ENCODE measurements at regions not wholly inside any gene's neighbourhood (a gene's known extent, or its start where the extent isn't known, plus 50 kb on each side); places are given as distances from the start of the nearest gene placed in this dataset.

DNA sequence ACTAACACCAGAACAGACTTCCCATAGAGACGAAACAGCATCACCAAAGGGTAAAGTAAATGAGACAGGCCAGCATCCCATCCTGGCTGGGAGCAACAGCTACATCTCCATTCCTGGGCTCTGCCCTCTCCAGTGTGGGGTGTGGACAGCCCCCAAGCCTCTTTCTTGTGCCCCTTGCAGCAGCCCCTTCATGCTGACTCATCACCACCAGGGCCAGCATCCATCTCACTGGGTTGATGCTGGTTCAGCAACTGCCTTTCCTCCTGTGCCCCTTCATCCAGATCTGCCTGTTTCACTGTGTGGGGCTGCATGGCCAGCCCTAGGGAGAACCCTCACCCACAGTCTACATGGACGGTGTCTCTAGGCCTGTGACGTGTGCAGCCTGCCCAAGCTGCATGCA, 569.1 kb upstream of the TBX3 start:
- DNase-seq (no peak), ATAC-seq (no peak)
- Histone ChIP-seq H3F3A (ENCODE audit: low read length, unreplicated experiment) (no peaks in the 10 kb centered on the region), H3K79me2 (ENCODE audit: low read length) (no peaks in the 10 kb centered on the region), H3K36me3 (ENCODE audit: low read depth, low read length) (no peaks in the 10 kb centered on the region), H3K27ac (ENCODE audit: low read length) (no peak overlapping the region), H3K9ac (ENCODE audit: low read length) (no peak overlapping the region), H3K9me2 (replicated peaks; ENCODE audit: low read length) (no peaks in the 10 kb centered on the region), H3K4me2 (ENCODE audit: low read length) (no peak overlapping the region), H3K9me3 (ENCODE audit: low read length) (no peaks in the 10 kb centered on the region), H3K4me3 (ENCODE audit: low read length) (no peak overlapping the region), H4K20me1 (ENCODE audit: low read length) (no peaks in the 10 kb centered on the region), H3K4me1 (ENCODE audit: insufficient read depth, low read length) (peaks cover 8% of the 10 kb centered on the region), H2AFZ (ENCODE audit: low read length) (no peak overlapping the region), H3K27me3 (ENCODE audit: low read length) (no peaks in the 10 kb centered on the region)
- ChIA-PET CTCF (no interaction called here), POLR2A (ENCODE audit: unreplicated experiment) (no interaction called here)
- BruUV-seq (replicated peaks): no TSS peak
- intact Hi-C loops (cut with micrococcal nuclease): no loop called here
- TF ChIP-seq EZH2phosphoT487 (IDR thresholded peaks at IDR 0.05; ENCODE audit: borderline replicate concordance, low read length): no peak
- TF ChIP-seq EZH2 (IDR thresholded peaks at IDR 0.05; ENCODE audit: low read length, unreplicated experiment): no peak
- TF ChIP-seq, protein P1, sequence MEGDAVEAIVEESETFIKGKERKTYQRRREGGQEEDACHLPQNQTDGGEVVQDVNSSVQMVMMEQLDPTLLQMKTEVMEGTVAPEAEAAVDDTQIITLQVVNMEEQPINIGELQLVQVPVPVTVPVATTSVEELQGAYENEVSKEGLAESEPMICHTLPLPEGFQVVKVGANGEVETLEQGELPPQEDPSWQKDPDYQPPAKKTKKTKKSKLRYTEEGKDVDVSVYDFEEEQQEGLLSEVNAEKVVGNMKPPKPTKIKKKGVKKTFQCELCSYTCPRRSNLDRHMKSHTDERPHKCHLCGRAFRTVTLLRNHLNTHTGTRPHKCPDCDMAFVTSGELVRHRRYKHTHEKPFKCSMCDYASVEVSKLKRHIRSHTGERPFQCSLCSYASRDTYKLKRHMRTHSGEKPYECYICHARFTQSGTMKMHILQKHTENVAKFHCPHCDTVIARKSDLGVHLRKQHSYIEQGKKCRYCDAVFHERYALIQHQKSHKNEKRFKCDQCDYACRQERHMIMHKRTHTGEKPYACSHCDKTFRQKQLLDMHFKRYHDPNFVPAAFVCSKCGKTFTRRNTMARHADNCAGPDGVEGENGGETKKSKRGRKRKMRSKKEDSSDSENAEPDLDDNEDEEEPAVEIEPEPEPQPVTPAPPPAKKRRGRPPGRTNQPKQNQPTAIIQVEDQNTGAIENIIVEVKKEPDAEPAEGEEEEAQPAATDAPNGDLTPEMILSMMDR (conservative IDR thresholded peaks at IDR 0.05; ENCODE audit: low read depth, low read length): no peak

DNA sequence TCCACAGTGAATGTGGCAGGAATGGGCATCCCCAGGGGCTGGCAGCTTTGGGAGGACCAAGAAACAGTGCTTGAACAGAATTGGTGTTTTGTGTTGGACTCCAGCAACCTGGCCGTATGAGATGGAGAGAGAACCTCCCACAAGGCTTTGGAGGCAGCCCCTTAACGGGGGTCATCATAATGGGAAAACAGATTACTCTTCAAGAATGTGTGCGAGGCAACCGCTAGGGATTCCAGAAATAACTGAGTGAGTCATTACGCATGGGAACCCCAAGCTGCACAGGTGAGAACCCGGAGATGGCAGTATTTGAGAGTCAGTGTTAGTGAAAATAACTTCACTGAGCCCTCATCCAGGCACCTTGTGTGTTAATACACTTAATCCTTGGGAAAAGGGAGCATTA, 567.8 kb upstream of the TBX3 start:
- H3K79me2 ChIP-seq (ENCODE audit: low read length): no peaks in the 10 kb centered on the region
- CTCF ChIA-PET: no interaction called here
- no peak overlapping the region for H3K9ac ChIP-seq (ENCODE audit: low read length)
- POLR2A ChIA-PET (ENCODE audit: unreplicated experiment): no interaction called here
- H3K4me3 ChIP-seq (ENCODE audit: low read length): no peak overlapping the region
- H2AFZ ChIP-seq (ENCODE audit: low read length): no peak overlapping the region
- TF ChIP-seq, protein P1 (conservative IDR thresholded peaks at IDR 0.05; ENCODE audit: low read depth, low read length): no peak
- TF ChIP-seq EZH2phosphoT487 (IDR thresholded peaks at IDR 0.05; ENCODE audit: borderline replicate concordance, low read length) (no peak), EZH2 (IDR thresholded peaks at IDR 0.05; ENCODE audit: low read length, unreplicated experiment) (no peak)
- no peaks in the 10 kb centered on the region for H4K20me1 ChIP-seq (ENCODE audit: low read length)
- BruUV-seq (replicated peaks): no TSS peak
- no peaks in the 10 kb centered on the region for H3K9me2 ChIP-seq (replicated peaks; ENCODE audit: low read length)
- no peaks in the 10 kb centered on the region for H3K36me3 ChIP-seq (ENCODE audit: low read depth, low read length)
- H3K27ac ChIP-seq (ENCODE audit: low read length): no peak overlapping the region
- intact Hi-C loops (cut with micrococcal nuclease): no loop called here
- H3F3A ChIP-seq (ENCODE audit: low read length, unreplicated experiment): no peaks in the 10 kb centered on the region
- ATAC-seq: no peak
- no peak overlapping the region for H3K4me2 ChIP-seq (ENCODE audit: low read length)
- no peak for DNase-seq
- no peaks in the 10 kb centered on the region for H3K9me3 ChIP-seq (ENCODE audit: low read length)
- H3K4me1 ChIP-seq (ENCODE audit: insufficient read depth, low read length): no peaks in the 10 kb centered on the region
- H3K27me3 ChIP-seq (ENCODE audit: low read length): no peaks in the 10 kb centered on the region

DNA sequence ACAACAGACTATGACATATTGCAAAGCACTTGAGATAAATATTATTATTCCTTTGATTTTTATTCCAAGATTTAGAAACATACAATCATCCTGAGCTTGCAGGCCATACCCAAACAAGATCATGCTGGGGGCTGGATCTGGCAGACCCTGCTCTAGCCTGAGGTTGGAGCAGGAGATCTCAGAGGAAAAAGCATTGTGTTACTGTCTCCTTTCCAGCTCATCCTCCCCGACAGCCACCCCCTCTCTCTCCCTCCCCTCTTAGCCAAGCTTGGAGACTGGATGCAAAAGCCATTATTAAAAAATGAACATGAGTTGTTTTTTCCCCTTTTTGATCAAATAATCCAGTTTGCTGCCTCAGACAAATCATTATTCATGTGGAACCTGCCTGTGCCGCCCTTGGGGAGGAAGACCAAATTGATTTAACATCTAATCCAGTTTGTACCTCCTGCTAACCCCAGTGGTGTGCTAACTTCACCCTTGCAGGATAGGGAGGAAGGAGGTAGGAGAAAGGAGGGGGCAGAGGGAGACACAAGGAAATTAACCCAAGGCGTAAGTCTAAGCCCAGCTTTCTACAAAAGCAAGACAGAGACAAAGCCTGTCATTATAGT, 565.8 kb upstream of the TBX3 start:
- Histone ChIP-seq H4K20me1 (ENCODE audit: low read length) (no peaks in the 10 kb centered on the region), H3K9me3 (ENCODE audit: low read length) (no peaks in the 10 kb centered on the region), H3K9ac (ENCODE audit: low read length) (no peak overlapping the region), H2AFZ (ENCODE audit: low read length) (no peak overlapping the region), H3K4me1 (ENCODE audit: insufficient read depth, low read length) (no peaks in the 10 kb centered on the region), H3K4me2 (ENCODE audit: low read length) (no peak overlapping the region), H3K27ac (ENCODE audit: low read length) (no peak overlapping the region), H3K4me3 (ENCODE audit: low read length) (no peak overlapping the region), H3K27me3 (ENCODE audit: low read length) (no peaks in the 10 kb centered on the region), H3K36me3 (ENCODE audit: low read depth, low read length) (no peaks in the 10 kb centered on the region), H3K79me2 (ENCODE audit: low read length) (no peaks in the 10 kb centered on the region), H3F3A (ENCODE audit: low read length, unreplicated experiment) (no peaks in the 10 kb centered on the region), H3K9me2 (replicated peaks; ENCODE audit: low read length) (no peaks in the 10 kb centered on the region)
- DNase-seq (no peak), ATAC-seq (no peak)
- ChIA-PET CTCF (interaction anchor here (0.6 kb wide), 1 partner anchor 231 kb away, joined by 4 read pairs; no protein-coding TSS in a partner anchor), POLR2A (ENCODE audit: unreplicated experiment) (no interaction called here)
- TF ChIP-seq EZH2phosphoT487 (IDR thresholded peaks at IDR 0.05; ENCODE audit: borderline replicate concordance, low read length) (no peak), EZH2 (IDR thresholded peaks at IDR 0.05; ENCODE audit: low read length, unreplicated experiment) (no peak)
- TF ChIP-seq, protein P1 (conservative IDR thresholded peaks at IDR 0.05; ENCODE audit: low read depth, low read length): no peak
- intact Hi-C loops (cut with micrococcal nuclease): no loop called here
- no TSS peak for BruUV-seq (replicated peaks)
